ENCODE measurements at regions not wholly inside any gene's neighbourhood (a gene's known extent, or its start where the extent isn't known, plus 50 kb on each side); places are given as distances from the start of the nearest gene placed in this dataset.
"Not testable (repeated sequence)": the region's sequence is repeated elsewhere in the genome, so short reads cannot be mapped to it uniquely, and the experiment has no call there.

DNA sequence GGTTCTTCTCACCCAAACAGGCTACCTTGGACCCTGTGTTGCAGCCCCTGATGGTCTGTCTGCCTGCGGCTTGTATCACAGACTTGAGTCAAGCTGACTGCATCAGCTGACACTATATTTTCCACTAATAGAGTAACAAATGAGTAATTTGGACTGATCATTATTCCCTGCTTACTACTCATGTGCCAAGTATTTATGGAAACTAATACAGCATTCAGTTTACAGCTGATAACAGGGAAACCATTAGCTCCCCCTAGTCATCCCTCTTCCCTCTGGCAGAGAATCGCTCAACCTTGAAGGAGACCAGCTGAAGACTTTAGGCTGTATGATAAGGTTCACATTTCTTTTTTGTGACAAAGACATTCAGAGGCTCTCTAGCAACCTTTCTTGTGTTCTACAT is 116.6 kb upstream of the SYT6 start:
- no peak for FAIRE-seq
- DNase-seq (ENCODE audit: insufficient read length, low spot score), result no peak
- TF ChIP-seq POLR2A (IDR thresholded peaks at IDR 0.05; ENCODE audit: low read depth, low read length), result no peak

DNA sequence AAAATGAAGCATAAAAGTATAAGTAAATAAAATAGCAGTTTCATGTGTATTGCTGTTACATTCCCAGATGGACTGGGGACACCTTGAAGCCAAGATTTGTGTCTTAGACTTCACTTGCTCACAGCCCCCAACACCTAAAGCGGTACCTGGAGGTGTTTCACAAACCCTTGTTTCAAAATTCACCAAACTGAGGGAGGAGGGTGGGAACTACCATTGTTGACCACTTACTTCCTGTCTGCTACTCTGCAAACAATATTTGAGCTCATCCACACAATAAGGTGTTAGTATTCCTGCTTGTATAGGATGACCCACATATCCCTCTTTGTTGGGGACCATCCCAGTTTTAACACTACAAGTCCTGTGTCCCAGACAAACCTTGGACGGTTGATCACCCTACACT is 115.9 kb upstream of the SYT6 start:
- DNase-seq (ENCODE audit: insufficient read length, low spot score), result no peak
- no peak for TF ChIP-seq POLR2A (IDR thresholded peaks at IDR 0.05; ENCODE audit: low read depth, low read length)
- no peak for FAIRE-seq

DNA sequence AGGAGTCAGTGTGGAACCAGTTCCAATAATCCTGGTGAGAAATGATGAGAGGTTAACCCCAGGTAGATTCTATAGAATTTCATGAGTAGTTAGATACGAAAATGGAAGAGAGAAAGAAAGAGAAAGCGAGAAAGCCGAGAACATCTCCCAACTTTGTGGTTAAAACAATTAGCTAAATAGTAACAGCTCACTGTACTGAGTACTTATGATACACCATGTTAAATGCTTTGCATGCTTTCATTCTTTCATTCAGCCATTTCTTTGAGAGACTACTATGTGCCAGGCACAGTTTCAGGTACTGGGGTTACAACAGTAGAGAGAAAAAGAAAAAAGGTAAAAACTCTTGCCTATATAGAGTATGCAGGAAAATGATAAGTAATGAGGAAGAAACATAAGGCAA is 109.7 kb upstream of the SYT6 start:
- DNase-seq (ENCODE audit: insufficient read length, low spot score), result no peak
- FAIRE-seq, result no peak
- TF ChIP-seq POLR2A (IDR thresholded peaks at IDR 0.05; ENCODE audit: low read depth, low read length), result no peak

DNA sequence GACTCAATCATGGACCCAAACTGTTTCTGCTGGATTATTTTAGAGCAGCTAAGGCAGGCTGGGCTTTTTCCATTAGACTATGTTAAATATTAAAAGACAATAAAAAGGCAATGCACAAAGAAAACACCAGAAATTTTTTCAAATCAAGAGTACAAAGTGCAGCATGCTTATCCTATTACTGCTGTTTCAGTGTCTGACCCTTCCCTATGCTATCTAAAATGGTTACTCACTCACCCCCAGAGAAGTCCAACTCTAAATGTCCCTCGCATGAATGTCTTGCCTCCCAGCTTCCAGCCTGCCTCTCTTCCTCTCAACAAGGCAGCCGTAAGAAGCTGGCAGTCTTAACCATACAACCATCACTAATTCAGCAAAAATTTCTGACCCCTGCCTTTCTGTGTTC is 108.7 kb upstream of the SYT6 start:
- FAIRE-seq (no peak), DNase-seq (ENCODE audit: insufficient read length, low spot score) (no peak)
- TF ChIP-seq POLR2A (IDR thresholded peaks at IDR 0.05; ENCODE audit: low read depth, low read length), result no peak

DNA sequence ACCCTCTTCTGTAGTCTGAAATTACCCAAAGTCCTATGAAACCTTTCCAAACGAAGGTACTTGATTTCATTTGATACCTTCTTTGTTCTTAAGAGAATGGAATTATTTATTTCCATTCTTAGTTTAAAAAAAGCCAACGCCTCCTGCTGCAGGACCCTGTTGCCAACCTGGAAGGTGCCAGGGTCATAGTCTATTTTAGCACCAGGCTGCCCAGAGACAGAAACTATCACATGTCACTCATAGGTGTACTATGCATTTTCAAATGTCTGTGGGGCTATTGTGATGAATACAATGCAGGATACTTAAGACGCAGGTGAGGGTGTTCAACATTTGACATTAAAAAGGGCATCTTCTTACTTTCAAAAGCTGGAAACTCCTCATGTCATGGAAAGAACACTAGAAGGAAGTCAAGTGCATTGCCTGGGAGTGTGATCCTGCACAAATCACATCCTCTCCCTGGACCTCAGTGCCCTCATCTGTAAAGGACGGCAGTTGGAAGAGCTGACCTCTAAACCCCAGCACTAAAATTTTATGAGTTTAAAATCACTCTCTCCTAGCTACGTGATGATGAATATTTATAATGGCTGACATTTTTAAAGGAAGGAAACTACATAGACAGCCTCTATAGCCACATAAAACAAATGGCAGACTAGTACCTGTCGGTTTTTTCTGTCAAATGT is 107.3 kb upstream of the SYT6 start:
- DNase-seq (ENCODE audit: insufficient read length, low spot score) (no peak), FAIRE-seq (no peak)
- TF ChIP-seq POLR2A (IDR thresholded peaks at IDR 0.05; ENCODE audit: low read depth, low read length), result no peak

DNA sequence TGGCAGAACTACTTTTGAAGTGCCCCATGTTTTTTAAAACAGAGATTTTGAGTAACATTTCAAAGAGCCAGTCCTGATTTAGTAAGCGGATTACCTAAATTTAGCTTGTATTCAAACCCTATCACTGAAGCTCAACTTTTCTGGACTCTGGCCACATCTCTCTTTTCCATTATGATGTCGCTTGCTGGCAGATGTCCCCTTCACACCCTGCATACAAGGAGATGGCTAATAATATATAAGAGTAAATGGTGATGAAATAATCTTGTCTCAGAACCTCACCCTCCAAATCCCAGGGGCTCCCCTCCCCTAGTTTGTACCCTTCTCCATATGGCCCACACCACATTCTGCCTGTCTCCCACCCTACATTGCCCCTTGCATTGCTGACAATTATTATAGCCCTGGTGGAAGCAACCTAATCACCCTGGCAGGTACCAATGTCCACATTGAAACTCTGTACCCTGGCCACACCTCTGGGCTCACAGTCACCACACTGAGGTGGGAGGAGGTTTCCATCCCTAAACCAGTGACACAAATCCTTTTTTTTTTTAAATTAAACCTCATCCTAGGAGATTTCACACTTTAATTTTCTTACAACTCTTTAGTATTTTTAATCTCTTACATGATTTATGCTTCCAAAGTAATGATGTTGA is 106.0 kb upstream of the SYT6 start:
- no peak for TF ChIP-seq POLR2A (IDR thresholded peaks at IDR 0.05; ENCODE audit: low read depth, low read length)
- DNase-seq (ENCODE audit: insufficient read length, low spot score) (no peak), FAIRE-seq (no peak)

DNA sequence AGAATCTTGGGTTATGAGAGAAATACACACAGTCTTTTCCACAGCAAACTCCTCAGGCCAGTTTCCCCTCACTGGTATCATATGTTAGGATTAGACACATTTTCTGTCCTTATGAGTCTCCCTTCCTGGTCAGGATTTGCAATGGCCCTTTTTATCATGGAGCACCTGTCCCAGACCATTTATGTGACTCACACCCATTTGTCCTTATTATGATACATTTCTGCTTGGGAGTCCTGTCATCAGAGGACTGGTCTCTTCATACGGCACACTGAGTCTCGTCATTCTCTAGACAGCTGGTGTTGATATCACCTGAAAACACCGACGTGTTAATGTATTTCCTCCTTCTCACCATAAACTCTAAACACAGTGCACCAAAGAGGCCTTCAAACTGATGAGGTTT is 105.0 kb upstream of the SYT6 start:
- no peak for TF ChIP-seq POLR2A (IDR thresholded peaks at IDR 0.05; ENCODE audit: low read depth, low read length)
- DNase-seq (ENCODE audit: insufficient read length, low spot score) (no peak), FAIRE-seq (no peak)

DNA sequence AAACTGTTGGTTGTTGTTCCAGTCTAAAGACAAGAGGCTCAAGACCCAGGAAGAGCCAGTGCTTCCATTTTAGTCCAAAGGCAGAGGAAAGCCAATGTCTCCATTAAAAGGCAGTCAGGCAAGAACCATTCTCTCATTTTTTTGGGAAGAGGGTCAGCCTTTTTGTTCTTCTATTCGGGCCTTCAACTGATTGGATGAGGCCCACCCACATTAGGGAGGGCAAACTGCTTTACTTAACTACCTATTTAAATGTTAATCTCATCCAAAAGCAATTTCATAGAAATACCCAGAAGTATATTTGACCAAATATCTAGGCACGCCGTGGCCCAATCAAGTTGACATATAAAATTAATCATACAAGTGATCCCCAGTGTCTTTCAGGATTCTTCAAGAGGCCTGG is 104.4 kb upstream of the SYT6 start:
- DNase-seq (ENCODE audit: insufficient read length, low spot score) (no peak), FAIRE-seq (no peak)

DNA sequence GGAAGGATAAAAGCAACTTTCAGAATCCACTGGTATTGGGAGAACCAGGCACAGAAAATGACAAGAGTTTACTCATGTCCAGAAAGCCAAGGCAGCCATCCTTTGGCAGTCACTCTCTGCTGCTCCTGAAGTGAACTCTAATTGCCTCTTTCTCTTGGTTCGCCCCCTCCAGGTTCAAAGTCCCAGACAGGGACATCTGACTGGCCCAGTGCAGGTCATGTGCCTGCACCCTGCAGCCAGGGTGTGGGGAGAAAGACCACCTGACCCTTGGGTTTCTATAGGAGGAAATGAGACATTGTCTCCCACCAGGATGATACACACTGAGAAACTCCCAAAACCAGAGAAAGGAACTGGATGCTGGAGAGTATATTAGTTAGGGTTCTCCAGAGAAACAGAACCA is 103.9 kb upstream of the SYT6 start:
- DNase-seq (ENCODE audit: insufficient read length, low spot score) (no peak), FAIRE-seq (no peak)
- no peak for TF ChIP-seq POLR2A (IDR thresholded peaks at IDR 0.05; ENCODE audit: low read depth, low read length)

More for the DNA sequence above, 104.4 kb upstream of the SYT6 start:
- no peak for TF ChIP-seq POLR2A (IDR thresholded peaks at IDR 0.05; ENCODE audit: low read depth, low read length)

DNA sequence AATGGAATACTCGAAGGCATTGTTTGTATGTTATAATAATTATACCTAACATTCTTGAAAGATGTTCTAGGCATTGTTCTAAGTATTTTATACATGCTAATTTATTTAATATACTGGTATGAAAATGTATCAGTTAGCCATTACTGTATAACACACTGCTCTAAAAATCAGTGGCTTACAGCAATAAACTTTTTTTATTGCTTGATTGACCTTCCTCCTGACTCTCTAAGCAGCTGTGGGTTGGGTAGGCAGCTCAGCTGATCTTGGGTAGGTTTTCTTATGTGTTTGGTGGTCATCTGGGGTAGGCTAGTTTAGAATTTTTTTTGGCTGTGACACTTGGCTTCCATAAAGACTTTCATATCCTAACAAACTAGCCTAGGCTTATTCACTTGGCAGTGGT is 100.2 kb upstream of the SYT6 start:
- no peak for TF ChIP-seq POLR2A (IDR thresholded peaks at IDR 0.05; ENCODE audit: low read depth, low read length)
- FAIRE-seq, result no peak
- DNase-seq (ENCODE audit: insufficient read length, low spot score), result no peak

DNA sequence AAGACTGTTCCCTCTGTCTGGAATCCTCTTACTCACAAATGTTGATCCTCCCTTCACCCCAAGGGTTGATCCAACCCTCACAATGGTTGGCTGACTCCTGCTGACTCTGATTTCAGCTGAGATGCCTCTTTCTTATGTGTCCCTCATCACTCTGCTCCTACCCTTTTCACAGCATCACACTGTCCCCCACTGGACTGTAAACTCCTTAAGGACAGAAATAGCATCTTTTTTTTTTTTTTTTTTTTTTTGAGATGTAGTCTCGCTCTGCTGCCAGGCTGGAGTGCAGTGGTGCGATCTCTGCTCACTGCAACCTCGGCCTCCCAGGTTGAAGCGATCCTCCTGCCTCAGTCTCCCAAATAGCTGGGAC is 97.9 kb upstream of the SYT6 start:
- no peak for TF ChIP-seq POLR2A (IDR thresholded peaks at IDR 0.05; ENCODE audit: low read depth, low read length)
- no peak for DNase-seq (ENCODE audit: insufficient read length, low spot score)
- FAIRE-seq, result no peak

DNA sequence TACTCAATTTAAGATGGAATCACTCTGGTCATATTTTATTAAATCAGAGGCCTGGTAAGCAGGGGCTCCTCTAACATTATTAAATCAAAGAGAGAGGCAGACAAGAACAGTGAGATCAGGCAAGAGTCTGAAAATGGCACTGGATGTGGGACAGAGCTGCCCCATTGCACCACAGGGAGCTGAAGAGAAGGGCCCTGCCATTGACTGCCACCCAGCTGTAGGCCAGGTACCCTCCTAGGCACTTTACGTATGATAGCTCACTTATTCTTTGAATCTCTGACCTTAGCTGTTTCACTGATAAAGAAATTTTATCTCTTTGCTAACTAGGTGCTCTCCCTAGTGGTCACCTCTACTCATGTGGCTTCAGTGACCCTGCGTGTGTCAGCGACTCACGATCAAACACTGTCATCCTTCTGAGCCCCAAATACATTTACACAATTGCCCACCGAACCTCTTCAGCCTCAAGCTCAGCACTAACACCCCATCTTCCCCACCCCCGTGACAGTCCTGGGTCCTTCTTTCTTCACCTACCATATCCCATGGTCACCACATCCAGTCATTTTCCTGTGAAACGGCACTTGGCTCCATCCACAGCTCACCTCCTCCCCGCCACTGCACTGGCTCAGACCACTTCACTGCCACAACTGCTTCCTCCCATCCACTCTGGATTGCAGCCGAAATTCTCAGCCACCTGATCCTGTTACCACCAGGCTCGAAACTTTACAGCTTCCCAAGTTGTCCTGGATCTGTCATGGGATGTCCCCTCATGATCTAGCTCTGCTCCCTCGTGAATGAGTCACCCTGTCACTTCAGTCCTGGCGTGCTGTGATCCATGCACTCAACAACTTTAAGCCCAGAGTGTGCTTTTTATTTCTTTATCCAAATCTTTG is 97.3 kb upstream of the SYT6 start:
- DNase-seq (ENCODE audit: insufficient read length, low spot score) (no peak), FAIRE-seq (no peak)
- TF ChIP-seq POLR2A (IDR thresholded peaks at IDR 0.05; ENCODE audit: low read depth, low read length), result no peak

DNA sequence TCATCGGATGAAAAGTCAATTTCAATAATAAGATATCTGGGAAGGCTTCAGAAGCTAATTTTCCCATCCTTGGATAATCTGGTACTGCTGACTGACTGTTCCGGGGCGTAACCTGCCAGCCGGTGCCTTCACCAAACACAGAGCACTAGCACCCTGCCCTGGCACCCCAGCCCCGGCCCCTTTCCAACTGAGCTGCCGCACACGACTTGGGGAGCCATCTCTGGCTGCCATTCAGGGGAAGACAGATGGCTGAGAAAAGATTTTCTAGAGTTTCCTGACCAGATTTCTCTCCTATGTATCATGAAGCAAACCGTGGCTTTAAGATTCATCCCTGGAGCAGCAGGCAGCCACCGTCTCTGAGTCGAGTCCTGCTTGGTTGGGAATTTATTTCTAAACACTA is 96.0 kb upstream of the SYT6 start:
- TF ChIP-seq POLR2A (IDR thresholded peaks at IDR 0.05; ENCODE audit: low read depth, low read length), result no peak
- DNase-seq (ENCODE audit: insufficient read length, low spot score), result no peak
- FAIRE-seq, result no peak

DNA sequence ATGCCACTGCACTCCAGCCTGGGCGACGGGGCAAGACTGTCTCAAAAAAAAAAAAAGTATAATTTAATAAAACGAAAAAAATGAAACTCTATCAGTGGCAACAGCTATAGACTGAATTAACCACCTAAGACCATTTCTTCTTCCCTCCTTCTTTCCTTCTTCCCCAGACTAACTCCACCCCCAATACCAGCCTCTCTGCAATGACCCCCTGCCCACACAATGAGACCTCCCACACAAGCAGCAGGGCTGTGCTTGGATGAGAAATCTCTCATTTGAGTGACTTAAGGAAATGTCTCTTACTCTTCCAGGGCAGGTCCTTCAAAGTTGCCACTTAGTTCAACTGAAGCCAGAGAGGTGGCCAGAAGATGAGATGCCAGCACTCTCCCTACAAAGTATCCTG is 94.5 kb upstream of the SYT6 start:
- FAIRE-seq (no peak), DNase-seq (ENCODE audit: insufficient read length, low spot score) (no peak)
- no peak for TF ChIP-seq POLR2A (IDR thresholded peaks at IDR 0.05; ENCODE audit: low read depth, low read length)

DNA sequence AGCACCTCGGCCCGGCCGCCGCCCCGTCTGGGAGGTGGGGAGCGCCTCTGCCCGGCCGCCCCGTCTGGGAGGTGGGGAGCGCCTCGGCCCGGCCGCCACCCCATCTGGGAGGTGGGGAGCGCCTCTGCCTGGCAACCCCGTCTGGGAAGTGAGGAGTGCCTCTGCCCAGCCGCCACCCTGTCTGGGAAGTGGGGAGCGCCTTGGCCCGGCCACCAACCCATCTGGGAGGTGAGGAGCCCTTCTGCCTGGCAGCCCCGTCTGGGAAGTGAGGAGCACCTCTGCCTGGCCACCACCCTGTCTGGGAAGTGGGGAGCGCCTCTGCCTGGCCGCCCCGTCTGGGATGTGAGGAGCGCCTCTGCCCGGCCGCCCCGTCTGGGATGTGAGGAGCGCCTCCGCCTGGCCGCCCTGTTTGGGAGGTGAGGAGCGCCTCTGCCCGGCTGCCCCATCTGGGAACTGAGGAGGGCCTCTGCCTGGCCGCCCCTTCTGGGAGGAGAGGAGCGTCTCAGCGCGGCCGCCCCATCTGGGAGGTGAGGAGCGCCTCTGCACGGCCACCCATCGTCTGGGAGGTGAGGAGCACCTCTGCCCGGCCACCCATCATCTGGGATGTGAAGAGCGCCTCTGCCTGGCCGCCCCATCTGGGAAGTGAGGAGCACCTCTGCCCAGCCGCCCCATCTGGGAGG is 89.0 kb upstream of the SYT6 start:
- not testable (repeated sequence) for FAIRE-seq; DNase-seq (ENCODE audit: insufficient read length, low spot score)

Data from H54 (cell line).